ENCODE measurements at regions not wholly inside any gene's neighbourhood (a gene's known extent, or its start where the extent isn't known, plus 50 kb on each side); places are given as distances from the start of the nearest gene placed in this dataset.
"Not testable (repeated sequence)": the region's sequence is repeated elsewhere in the genome, so short reads cannot be mapped to it uniquely, and the experiment has no call there.

- ATAC-seq (ENCODE audit: low read depth): no peak
- Histone ChIP-seq H3K4me3 (ENCODE audit: severe bottlenecking) (no peak overlapping the region), H3K36me3 (ENCODE audit: low read depth) (no peaks in the 10 kb centered on the region), H3K4me1 (ENCODE audit: insufficient read depth, poor library complexity, severe bottlenecking) (no peaks in the 10 kb centered on the region), H3K27ac (ENCODE audit: poor library complexity, severe bottlenecking) (no peak overlapping the region), H3K27me3 (ENCODE audit: insufficient read depth, poor library complexity, severe bottlenecking) (no peaks in the 10 kb centered on the region), H3K9me3 (ENCODE audit: severe bottlenecking) (no peaks in the 10 kb centered on the region)
- no peak for DNase-seq (ENCODE audit: low spot score)
- no peak for TF ChIP-seq CTCF (IDR thresholded peaks at IDR 0.05; ENCODE audit: poor library complexity, severe bottlenecking)
Observed at GRCh38 chr1:157301477-157302198, 163.4 kb upstream of the ETV3 start.

- not testable (repeated sequence) for H3K4me3 ChIP-seq (ENCODE audit: severe bottlenecking); H3K36me3 ChIP-seq (ENCODE audit: low read depth); DNase-seq (ENCODE audit: low spot score); H3K9me3 ChIP-seq (ENCODE audit: severe bottlenecking); H3K27ac ChIP-seq (ENCODE audit: poor library complexity, severe bottlenecking); ATAC-seq (ENCODE audit: low read depth); H3K4me1 ChIP-seq (ENCODE audit: insufficient read depth, poor library complexity, severe bottlenecking); H3K27me3 ChIP-seq (ENCODE audit: insufficient read depth, poor library complexity, severe bottlenecking)
Observed at GRCh38 chr1:157294387-157295145, 156.4 kb upstream of the ETV3 start.

- no peak for TF ChIP-seq CTCF (IDR thresholded peaks at IDR 0.05; ENCODE audit: poor library complexity, severe bottlenecking)
- Histone ChIP-seq H3K4me1 (ENCODE audit: insufficient read depth, poor library complexity, severe bottlenecking) (no peaks in the 10 kb centered on the region), H3K4me3 (ENCODE audit: severe bottlenecking) (no peak overlapping the region), H3K27ac (ENCODE audit: poor library complexity, severe bottlenecking) (no peak overlapping the region), H3K36me3 (ENCODE audit: low read depth) (no peaks in the 10 kb centered on the region), H3K9me3 (ENCODE audit: severe bottlenecking) (no peaks in the 10 kb centered on the region), H3K27me3 (ENCODE audit: insufficient read depth, poor library complexity, severe bottlenecking) (no peaks in the 10 kb centered on the region)
- DNase-seq (ENCODE audit: low spot score): no peak
- no peak for ATAC-seq (ENCODE audit: low read depth)
Observed at GRCh38 chr1:157292809-157293564, 154.8 kb upstream of the ETV3 start.

GRCh38 chr1:157292302-157292701 lies 154.1 kb upstream of the ETV3 start:
- no peak for TF ChIP-seq CTCF (IDR thresholded peaks at IDR 0.05; ENCODE audit: poor library complexity, severe bottlenecking)
- Histone ChIP-seq H3K27me3 (ENCODE audit: insufficient read depth, poor library complexity, severe bottlenecking) (no peaks in the 10 kb centered on the region), H3K36me3 (ENCODE audit: low read depth) (no peaks in the 10 kb centered on the region), H3K27ac (ENCODE audit: poor library complexity, severe bottlenecking) (no peak overlapping the region), H3K4me3 (ENCODE audit: severe bottlenecking) (no peak overlapping the region), H3K4me1 (ENCODE audit: insufficient read depth, poor library complexity, severe bottlenecking) (no peaks in the 10 kb centered on the region), H3K9me3 (ENCODE audit: severe bottlenecking) (no peaks in the 10 kb centered on the region)
- ATAC-seq (ENCODE audit: low read depth) (no peak), DNase-seq (ENCODE audit: low spot score) (no peak)

- H3K4me1 ChIP-seq (ENCODE audit: insufficient read depth, poor library complexity, severe bottlenecking): no peaks in the 10 kb centered on the region
- H3K9me3 ChIP-seq (ENCODE audit: severe bottlenecking): no peaks in the 10 kb centered on the region
- H3K27me3 ChIP-seq (ENCODE audit: insufficient read depth, poor library complexity, severe bottlenecking): no peaks in the 10 kb centered on the region
- no peak overlapping the region for H3K27ac ChIP-seq (ENCODE audit: poor library complexity, severe bottlenecking)
- no peaks in the 10 kb centered on the region for H3K36me3 ChIP-seq (ENCODE audit: low read depth)
- DNase-seq (ENCODE audit: low spot score): no peak
- no peak overlapping the region for H3K4me3 ChIP-seq (ENCODE audit: severe bottlenecking)
- ATAC-seq (ENCODE audit: low read depth): no peak
- no peak for TF ChIP-seq CTCF (IDR thresholded peaks at IDR 0.05; ENCODE audit: poor library complexity, severe bottlenecking)
Observed at GRCh38 chr1:157291083-157291482, 152.9 kb upstream of the ETV3 start.

Data from RWPE2 (cell line).